ENCODE measurements at regions not wholly inside any gene's neighbourhood (a gene's known extent, or its start where the extent isn't known, plus 50 kb on each side); places are given as distances from the start of the nearest gene placed in this dataset.

DNA sequence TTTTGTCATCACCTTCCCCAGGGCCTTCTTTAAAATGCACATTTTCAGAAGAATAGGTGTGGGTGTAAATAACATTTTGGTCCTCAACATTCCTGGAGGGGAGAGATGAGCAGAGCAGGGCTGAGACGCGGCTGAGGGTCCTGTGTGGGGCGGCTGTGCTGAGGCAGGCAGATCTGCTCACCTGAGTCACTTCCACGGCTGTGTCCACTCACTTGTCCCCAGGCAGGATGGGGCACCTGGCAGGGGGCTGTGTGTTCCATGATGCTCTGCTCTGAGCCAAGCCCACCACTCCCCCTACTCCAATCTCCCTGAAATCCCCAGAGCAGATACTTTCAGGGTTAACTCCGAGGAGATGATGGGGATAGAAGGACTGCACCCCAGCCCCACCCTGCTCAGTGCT lies 93.8 kb downstream of the GLRX3 start:
- H3K36me3 Mint-ChIP-seq (ENCODE audit: low read depth): peaks cover 2% of the 10 kb centered on the region
- no peaks in the 10 kb centered on the region for H3K4me1 Mint-ChIP-seq (ENCODE audit: low read depth)
- intact Hi-C loops (cut with micrococcal nuclease): no loop called here
- H3K9me3 Mint-ChIP-seq: peaks cover 14% of the 10 kb centered on the region
- ChIA-PET CTCF (no interaction called here), POLR2A (no interaction called here)
- H3K27me3 Mint-ChIP-seq: no peaks in the 10 kb centered on the region
- DNase-seq: no peak
- no peak overlapping the region for H3K4me3 Mint-ChIP-seq
- H3K27ac Mint-ChIP-seq: no peak overlapping the region
- TF ChIP-seq, protein P1, sequence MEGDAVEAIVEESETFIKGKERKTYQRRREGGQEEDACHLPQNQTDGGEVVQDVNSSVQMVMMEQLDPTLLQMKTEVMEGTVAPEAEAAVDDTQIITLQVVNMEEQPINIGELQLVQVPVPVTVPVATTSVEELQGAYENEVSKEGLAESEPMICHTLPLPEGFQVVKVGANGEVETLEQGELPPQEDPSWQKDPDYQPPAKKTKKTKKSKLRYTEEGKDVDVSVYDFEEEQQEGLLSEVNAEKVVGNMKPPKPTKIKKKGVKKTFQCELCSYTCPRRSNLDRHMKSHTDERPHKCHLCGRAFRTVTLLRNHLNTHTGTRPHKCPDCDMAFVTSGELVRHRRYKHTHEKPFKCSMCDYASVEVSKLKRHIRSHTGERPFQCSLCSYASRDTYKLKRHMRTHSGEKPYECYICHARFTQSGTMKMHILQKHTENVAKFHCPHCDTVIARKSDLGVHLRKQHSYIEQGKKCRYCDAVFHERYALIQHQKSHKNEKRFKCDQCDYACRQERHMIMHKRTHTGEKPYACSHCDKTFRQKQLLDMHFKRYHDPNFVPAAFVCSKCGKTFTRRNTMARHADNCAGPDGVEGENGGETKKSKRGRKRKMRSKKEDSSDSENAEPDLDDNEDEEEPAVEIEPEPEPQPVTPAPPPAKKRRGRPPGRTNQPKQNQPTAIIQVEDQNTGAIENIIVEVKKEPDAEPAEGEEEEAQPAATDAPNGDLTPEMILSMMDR (IDR thresholded peaks at IDR 0.05): no peak
- ATAC-seq: no peak

DNA sequence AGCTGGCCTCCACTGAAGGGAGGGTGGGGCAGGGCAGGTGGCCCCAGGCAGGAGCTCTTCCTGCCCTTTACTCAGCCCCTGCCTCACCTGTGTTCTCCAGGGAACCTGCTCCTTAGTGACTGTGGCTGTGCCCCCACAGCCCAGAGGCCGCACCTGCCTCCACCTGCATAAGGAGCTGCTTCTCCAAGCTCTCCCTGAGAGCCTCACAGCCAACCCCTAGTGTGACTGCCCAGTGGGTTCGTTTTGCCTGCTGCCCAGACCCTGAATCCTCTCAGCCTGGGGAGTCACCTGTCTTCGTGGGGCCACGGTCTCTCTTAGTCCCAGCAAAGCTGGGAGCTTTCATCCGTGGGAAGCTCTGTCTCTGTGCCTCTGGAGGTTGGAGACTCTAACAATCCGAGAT lies 94.4 kb downstream of the GLRX3 start:
- ATAC-seq (no peak), DNase-seq (no peak)
- Mint-ChIP-seq H3K36me3 (ENCODE audit: low read depth) (peaks cover 2% of the 10 kb centered on the region), H3K27me3 (no peaks in the 10 kb centered on the region), H3K27ac (no peak overlapping the region), H3K9me3 (peaks cover 14% of the 10 kb centered on the region), H3K4me3 (no peak overlapping the region), H3K4me1 (ENCODE audit: low read depth) (no peaks in the 10 kb centered on the region)
- ChIA-PET POLR2A (no interaction called here), CTCF (no interaction called here)
- TF ChIP-seq, protein P1 (IDR thresholded peaks at IDR 0.05): no peak
- intact Hi-C loops (cut with micrococcal nuclease): no loop called here

DNA sequence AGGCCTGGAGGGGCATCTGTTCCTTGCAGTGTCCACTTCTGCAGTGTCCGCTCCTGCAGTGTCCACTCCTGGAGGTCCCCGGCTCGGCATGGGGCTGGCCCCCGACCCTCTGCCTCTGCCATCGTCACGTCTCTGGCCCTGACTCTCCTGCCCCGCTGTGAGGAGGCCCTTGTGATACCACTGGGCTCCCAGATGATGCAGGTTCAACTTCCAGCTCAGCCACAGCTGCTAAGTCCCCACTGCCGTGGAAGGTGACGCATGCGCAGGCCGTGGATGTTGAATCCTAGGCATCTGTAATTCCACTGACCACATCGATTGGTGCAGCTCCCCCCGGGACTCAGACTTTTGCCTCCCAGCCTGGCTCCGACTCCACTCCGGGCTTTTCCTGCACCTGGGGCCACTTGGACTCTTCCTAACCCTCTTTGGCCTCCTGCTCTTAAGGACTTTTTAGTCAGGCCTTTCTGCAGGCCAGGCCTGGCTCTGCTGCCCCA lies 95.1 kb downstream of the GLRX3 start:
- DNase-seq (no peak), ATAC-seq (no peak)
- Mint-ChIP-seq H3K4me3 (no peak overlapping the region), H3K27ac (no peak overlapping the region), H3K36me3 (ENCODE audit: low read depth) (peaks cover 2% of the 10 kb centered on the region), H3K4me1 (ENCODE audit: low read depth) (no peaks in the 10 kb centered on the region), H3K27me3 (no peaks in the 10 kb centered on the region), H3K9me3 (peaks cover 14% of the 10 kb centered on the region)
- POLR2A ChIA-PET: no interaction called here
- CTCF ChIA-PET: no interaction called here
- TF ChIP-seq, protein P1 (IDR thresholded peaks at IDR 0.05): no peak
- intact Hi-C loops (cut with micrococcal nuclease): no loop called here

DNA sequence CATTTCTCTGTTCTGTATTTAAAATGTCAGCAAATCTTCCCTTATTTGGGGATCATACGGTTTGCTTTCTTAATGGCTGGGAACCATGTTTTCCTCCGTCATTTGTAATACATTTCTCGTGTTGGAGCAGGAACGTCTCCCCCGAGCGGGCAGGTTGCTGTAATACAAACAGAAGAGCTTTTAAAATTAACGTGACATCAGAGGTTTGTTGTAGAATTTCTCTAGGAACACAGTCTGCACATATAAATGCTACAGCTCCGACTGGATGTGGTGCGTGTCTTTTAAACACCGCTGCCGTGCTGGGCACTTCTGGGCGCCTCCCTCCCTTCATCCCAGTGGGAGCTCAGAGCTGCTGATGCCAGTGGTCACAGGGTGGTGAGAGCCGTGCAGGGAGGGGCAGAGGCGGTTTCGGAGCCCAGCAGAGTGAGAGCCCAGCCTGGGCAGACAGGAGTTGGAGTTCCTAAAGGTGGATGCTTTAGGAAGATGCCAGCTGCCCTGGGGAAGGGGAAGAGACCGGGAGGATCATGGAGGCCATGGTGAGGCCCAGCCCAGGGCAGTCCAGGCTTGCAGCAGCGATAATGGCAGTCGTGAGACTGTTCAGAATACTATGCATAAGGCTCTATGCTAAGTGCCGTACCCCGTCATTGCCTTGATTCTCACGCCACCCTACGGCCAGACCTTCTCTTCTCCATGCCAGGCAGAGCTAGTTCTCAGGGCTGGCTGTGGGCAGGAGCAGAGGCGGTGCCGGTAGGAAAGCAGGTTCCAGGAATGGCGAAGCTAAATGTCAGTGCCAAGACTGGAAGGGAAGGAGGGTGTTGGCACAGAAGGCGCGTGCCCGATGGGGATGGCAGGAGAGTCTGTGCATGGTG lies 96.2 kb downstream of the GLRX3 start:
- Mint-ChIP-seq H3K4me3 (no peak overlapping the region), H3K36me3 (ENCODE audit: low read depth) (peaks cover 2% of the 10 kb centered on the region), H3K27me3 (no peaks in the 10 kb centered on the region), H3K4me1 (ENCODE audit: low read depth) (no peaks in the 10 kb centered on the region), H3K9me3 (peaks cover 7% of the 10 kb centered on the region), H3K27ac (no peak overlapping the region)
- ATAC-seq: no peak
- no peak for DNase-seq
- TF ChIP-seq, protein P1 (IDR thresholded peaks at IDR 0.05): no peak
- ChIA-PET CTCF (no interaction called here), POLR2A (no interaction called here)
- intact Hi-C loops (cut with micrococcal nuclease): no loop called here

DNA sequence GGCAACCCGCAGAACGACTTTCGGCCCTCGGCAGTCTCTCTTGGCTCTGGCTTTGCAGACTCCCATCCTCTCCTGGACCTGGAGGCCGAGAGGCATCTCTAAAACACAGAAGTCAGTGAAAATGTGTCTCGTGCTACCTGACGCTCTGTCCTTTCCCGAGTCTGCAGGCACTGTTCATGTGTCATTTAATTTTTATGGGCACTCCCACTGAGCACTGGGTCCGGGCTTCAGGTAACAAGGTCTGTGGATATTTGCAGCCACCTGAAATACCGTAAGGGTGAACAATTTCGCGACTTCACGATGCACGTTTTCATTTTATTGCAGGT lies 96.8 kb downstream of the GLRX3 start:
- no peaks in the 10 kb centered on the region for H3K4me1 Mint-ChIP-seq (ENCODE audit: low read depth)
- no peak overlapping the region for H3K27ac Mint-ChIP-seq
- H3K4me3 Mint-ChIP-seq: no peak overlapping the region
- TF ChIP-seq, protein P1 (IDR thresholded peaks at IDR 0.05): no peak
- peaks cover 4% of the 10 kb centered on the region for H3K9me3 Mint-ChIP-seq
- H3K27me3 Mint-ChIP-seq: no peaks in the 10 kb centered on the region
- no peak for ATAC-seq
- CTCF ChIA-PET: no interaction called here
- POLR2A ChIA-PET: no interaction called here
- DNase-seq: no peak
- intact Hi-C loops (cut with micrococcal nuclease): no loop called here
- H3K36me3 Mint-ChIP-seq (ENCODE audit: low read depth): no peaks in the 10 kb centered on the region

All from activated CD8-positive, alpha-beta T cell treated with anti-CD3 and anti-CD28 coated beads for 36 hours (primary cell).